HG03066 (cell line): ENCODE measurements at regions not wholly inside any gene's neighbourhood (a gene's known extent, or its start where the extent isn't known, plus 50 kb on each side); places are given as distances from the start of the nearest gene placed in this dataset.
A peak's percentile ranks its signal among the peaks of the same experiment; 100 is the strongest.

Source experiments
- ATAC-seq: cut with Tn5 transposase; IDR thresholded peaks from one replicate; pipeline ENCODE4 v1.9.1; 2021; ENCODE audit warnings: low read depth; ENCODE audit not compliant: unreplicated experiment

- ATAC-seq, result no peak
These were observed 1374.5 kb downstream of the BRD1 start for GRCh38 chr22:48453171-48453570.

GRCh38 chr22:48452766-48453165 lies 1374.9 kb downstream of the BRD1 start:
- ATAC-seq, result no peak

- no peak for ATAC-seq
These were observed 1375.8 kb downstream of the BRD1 start for GRCh38 chr22:48451891-48452290.

GRCh38 chr22:48450188-48450825 lies 1377.4 kb downstream of the BRD1 start:
- no peak for ATAC-seq

DNA sequence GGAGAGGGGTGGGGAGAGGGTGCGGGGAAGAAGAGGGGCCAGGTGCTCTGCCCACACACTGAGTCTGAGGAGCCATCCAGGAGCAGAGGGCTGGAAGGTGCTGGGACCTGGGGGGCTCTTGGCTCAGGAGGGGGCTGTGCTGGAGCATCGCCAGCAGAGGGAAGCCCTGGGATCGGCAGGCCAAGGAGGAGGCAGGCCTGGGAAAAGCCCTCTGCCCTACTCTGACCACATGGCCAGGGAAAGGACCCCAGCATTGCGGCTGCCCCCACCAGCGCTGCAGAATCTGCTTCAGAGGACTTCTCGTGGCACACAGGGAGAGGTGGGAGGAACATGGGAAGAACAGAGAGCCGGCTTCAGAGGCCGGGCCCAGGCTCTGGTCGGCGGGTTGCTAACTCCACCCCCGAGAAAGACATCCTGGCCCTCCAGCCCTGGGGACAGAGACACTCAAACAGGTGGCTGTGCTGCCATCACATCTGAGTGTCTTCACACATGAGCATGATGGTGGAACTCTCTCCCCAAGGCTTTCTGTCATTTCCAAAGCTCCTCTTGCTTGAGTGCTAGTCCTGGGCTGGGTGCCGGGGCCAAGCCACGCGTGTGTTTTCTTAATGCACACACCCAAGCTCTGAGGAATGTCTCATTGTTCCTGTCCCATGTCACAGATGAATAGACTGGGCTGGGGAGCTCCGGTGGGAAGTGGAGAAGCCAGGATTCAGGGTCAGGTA lies 1378.0 kb downstream of the BRD1 start:
- no peak for ATAC-seq

DNA sequence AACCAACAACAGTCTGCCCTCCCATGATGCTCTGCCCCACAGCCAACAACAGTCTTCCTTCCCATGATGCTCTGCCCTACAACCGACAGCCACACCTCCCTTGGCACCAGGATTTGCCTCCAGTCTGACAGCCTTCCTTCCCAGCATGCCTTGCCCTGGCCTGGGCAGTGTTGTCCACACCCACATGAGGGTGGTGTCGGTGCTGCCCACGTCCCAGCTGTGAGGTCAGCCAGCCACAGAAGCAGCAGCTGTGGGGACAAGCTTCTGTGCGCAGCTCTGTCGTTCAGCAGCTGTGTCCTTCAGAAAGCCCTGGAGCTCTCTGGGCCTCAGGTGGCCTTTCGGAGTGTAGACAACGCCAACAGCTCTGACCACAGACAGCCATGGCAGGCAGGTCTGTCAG lies 1378.9 kb downstream of the BRD1 start:
- ATAC-seq, result no peak

GRCh38 chr22:48445113-48445827 lies 1382.4 kb downstream of the BRD1 start:
- ATAC-seq, result no peak

DNA sequence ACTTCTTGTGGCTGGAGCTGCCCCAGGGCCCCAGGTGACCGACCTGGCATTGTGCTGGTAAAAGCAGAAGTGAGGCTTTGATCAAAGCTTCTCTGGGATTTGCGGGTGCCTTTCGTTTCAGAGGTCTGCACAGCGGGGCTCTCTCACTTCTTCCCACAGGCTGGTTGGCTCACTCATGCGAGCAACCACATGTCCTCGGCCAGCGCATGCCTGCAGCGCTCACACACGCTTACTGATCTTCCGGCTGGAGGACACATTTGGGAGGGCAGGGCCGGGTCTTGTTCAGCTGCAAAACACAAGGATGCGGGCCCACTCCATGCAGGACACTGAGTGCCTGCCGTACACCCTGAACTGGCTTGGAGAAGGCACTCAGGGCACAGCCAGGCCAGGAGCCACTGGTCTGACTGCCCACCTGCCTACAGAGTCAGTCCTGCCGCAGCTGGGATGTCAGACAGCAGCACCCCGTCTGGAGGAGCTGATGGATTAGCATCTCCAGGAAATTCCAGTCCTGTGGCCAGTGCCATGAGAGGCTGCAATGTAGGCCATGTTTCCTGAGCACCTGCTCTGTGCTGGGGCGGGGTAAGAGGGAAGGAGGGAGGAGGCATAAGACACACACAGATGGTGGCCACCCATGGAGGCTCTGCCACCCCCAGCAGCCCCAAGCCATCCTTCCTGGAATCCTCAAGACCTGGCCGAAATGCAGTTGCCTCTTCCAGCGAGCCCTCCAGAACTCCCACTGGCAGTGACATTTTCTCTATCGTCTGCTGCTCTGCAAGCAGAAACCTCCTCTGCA lies 1383.2 kb downstream of the BRD1 start:
- ATAC-seq, result peak; percentile 70

DNA sequence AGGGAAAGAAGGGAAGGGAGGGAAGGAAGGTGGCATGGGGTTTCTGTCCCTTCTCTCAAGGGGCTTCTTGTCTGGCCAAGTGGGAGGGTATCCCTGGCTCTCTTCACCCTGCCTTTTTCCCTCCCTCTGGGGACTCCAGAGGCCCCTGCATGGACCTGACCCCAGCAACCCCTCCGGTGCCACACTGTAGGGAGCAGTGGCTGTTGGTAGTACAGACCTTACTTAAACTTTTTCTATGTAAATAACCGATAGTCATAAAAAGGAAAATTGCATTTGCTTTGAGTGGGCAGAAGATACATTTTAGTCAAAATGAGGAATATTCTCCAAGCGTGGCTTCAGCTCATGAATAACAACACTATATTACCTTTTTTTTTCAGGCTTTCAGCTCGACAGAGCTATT lies 1384.0 kb downstream of the BRD1 start:
- no peak for ATAC-seq

- ATAC-seq, result no peak
These were observed 1385.0 kb downstream of the BRD1 start for GRCh38 chr22:48442663-48443062.

GRCh38 chr22:48441553-48441850 lies 1386.2 kb downstream of the BRD1 start:
- no peak for ATAC-seq

DNA sequence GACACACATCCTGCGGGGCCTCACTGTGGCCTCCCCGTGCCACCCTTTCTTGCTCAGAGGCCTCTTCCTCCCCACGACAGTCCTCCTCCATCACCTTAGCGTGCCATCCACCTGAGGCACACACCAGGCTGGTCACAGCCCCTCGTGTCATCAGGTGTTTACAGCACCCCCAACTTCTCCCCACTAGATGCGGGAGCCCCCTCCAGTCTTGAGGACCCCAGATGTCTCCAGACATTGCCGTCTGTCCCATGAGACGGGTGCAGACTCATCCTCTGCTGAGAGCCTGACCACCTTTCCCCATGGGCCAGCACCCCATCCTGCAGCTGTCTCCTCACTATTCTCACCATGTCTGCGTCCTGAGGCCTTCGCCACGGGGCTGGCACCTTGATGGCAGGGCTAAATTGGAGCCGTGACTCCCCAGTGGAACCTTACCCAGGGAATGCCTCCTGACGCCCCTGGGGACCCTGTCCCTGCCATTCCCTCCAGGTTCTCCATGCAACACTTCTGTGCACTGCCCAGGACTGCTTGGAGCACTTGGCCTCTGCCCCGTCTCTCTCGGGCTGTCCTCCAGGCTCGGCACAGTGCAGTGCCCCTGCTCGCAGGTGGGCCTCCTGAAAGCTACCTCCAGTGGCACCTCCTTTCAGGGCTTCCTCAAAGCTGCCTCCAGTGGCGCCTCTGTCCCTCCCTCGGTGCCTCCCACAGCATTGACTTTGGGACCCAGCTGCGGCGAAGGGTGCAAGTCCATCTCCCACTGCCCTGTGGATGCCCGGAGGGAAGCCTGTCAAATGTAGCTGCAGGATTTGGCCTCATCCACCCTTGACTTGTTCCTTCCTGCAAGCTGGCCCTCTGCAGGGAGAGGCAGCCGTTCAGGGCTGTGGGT lies 1386.8 kb downstream of the BRD1 start:
- ATAC-seq, result no peak

DNA sequence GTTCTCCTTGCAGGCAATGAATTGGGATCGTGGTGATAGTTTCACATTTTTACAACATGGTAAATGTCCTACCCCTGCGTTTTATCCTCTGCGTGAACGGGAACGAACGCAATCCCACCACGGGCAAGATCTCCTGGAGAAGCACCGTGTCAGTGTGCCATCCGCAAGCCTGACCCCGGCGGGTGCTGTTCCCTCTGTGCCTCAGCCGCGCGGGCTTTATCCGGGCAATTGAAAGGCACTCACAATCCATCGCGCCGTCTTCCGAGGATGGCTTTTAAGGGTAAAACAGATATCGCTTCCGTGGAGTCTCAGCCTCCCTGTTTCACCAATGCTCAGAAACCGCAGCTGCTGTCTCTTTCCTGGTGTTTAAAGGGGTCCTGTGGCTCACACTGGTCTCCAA lies 1387.5 kb downstream of the BRD1 start:
- no peak for ATAC-seq

GRCh38 chr22:48439560-48440135 lies 1388.0 kb downstream of the BRD1 start:
- ATAC-seq, result no peak

DNA sequence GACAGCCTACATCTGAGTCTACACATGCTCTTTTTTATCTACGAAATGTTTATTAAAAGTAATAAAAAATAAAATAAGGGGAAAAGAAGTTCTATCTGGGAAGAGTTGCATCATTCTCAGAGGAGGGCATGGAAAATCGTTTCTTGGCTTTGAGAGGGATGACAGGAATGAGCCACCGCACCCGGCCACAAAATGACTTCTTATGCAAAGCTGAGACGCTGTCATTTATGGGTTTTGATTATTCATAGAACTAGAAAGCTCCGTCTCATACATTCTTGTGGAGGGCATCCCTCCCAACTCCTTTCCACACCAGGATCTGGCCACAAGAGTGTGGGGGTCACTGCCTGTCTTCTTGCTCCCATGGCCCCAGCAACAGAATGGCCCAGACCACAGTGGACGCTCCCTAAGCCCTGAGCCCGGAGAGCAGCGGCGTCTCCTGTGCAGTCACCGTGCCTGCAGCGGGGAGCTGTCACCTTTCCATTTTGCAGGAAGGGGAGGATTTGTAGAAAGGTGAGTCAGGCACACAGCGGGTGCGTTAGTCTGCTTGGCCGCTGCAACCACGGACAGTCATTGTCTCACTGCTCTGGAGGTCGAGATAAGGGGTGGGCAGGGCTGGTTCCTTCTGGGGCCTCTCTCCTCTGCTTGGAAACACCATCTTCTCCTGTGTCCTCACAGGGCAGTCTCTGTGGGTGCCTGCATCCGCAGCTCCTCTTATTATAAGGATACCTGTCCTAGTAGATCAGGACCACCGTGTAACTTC lies 1388.7 kb downstream of the BRD1 start:
- ATAC-seq, result no peak

DNA sequence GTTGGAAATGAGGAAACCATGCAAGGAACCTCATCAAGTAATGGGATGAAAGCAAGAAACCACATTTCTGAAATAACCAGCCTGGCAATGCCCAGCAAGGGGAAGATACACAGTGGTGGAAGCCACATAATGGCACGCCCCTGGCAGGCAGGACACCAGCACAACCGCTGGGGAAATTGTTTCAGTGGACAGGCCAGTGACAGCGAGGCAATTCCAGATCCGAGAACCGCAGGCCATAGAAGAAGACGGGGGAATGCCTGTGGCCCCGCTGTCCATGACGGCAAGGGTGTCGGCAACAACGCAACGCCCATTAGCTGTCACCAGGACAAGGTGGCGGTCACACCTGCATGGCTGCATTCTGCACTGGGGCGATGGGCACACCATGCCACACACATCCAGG lies 1389.6 kb downstream of the BRD1 start:
- ATAC-seq, result no peak

- no peak for ATAC-seq
These were observed 1391.3 kb downstream of the BRD1 start for GRCh38 chr22:48436201-48436931.

GRCh38 chr22:48434868-48435250 lies 1392.8 kb downstream of the BRD1 start:
- no peak for ATAC-seq
